Upper lobe of left lung (tissue), 4 donors: ENCODE measurements at regions not wholly inside any gene's neighbourhood (a gene's known extent, or its start where the extent isn't known, plus 50 kb on each side); places are given as distances from the start of the nearest gene placed in this dataset.

ENCODE experiments used
- EP300 ChIP-seq, 4 donors: sonication (generic); formaldehyde crosslinking; IDR thresholded peaks; one replicate each; pipeline ENCODE4 v1.5.1; 2017; ENCODE audit warnings: antibody characterized with exemption in 4 of 4, control low read depth in 2 of 4
- POLR2A ChIP-seq, 4 donors: fragments of 450-650 bp; IDR thresholded peaks; one replicate each; pipeline ENCODE4 v1.5.1; 2016 to 2017; ENCODE audit warnings: antibody characterized with exemption in 4 of 4, mild to moderate bottlenecking in 2 of 4
- TF ChIP-seq, protein P1 (sequence below), 6 experiments: fragments of 450-650 bp in 4 of 6; fragments of 200-600 bp in 2 of 6; sonication (generic) in 2 of 6; IDR thresholded peaks; one replicate each; pipeline ENCODE4 v1.5.1; 2016 to 2019; ENCODE audit warnings: antibody characterized with exemption in 6 of 6

DNA sequence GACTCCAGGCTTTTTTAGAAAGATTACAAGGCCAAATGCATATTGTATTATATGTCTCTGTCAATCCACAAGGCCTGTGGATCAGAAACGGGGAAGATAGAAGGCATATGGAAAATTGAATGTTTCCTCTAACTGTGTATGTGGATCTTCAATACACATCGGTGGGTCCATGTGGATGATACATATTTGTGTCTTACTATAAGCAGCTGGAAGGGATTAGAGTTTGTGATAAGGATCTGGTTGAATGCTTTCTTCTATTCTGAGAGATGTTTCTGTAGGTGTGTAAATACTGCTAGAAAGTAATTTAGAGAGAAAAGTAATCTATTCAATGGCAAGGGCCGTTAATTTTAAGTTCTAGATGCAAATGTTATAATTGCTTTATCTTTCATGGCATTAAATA lies 137.8 kb upstream of the AKR1E2 start:
- TF ChIP-seq EP300 (IDR thresholded peaks at IDR 0.05) (no peak), POLR2A (IDR thresholded peaks at IDR 0.05) (no peak)
- TF ChIP-seq, protein P1, sequence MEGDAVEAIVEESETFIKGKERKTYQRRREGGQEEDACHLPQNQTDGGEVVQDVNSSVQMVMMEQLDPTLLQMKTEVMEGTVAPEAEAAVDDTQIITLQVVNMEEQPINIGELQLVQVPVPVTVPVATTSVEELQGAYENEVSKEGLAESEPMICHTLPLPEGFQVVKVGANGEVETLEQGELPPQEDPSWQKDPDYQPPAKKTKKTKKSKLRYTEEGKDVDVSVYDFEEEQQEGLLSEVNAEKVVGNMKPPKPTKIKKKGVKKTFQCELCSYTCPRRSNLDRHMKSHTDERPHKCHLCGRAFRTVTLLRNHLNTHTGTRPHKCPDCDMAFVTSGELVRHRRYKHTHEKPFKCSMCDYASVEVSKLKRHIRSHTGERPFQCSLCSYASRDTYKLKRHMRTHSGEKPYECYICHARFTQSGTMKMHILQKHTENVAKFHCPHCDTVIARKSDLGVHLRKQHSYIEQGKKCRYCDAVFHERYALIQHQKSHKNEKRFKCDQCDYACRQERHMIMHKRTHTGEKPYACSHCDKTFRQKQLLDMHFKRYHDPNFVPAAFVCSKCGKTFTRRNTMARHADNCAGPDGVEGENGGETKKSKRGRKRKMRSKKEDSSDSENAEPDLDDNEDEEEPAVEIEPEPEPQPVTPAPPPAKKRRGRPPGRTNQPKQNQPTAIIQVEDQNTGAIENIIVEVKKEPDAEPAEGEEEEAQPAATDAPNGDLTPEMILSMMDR (IDR thresholded peaks at IDR 0.05), result no peak
